HL-60 (cell line): ENCODE measurements at regions not wholly inside any gene's neighbourhood (a gene's known extent, or its start where the extent isn't known, plus 50 kb on each side); places are given as distances from the start of the nearest gene placed in this dataset.

Source experiments
- GABPA ChIP-seq: IDR thresholded peaks from 2 replicates; pipeline ENCODE4 v1.6.1; 2012; ENCODE audit warnings: low read depth
- POLR2AphosphoS5 ChIP-seq: IDR thresholded peaks from 2 replicates; pipeline ENCODE4 v1.6.1; 2012; ENCODE audit warnings: low read depth
- SPI1 ChIP-seq: IDR thresholded peaks from 2 replicates; pipeline ENCODE4 v1.6.1; 2012; ENCODE audit warnings: low read depth, mild to moderate bottlenecking, borderline replicate concordance
- TF ChIP-seq, protein P1 (sequence below): IDR thresholded peaks from one replicate; pipeline ENCODE4 v1.5.1; 2011; ENCODE audit warnings: low read length, control low read depth, inconsistent platforms; ENCODE audit not compliant: insufficient read depth
- TF ChIP-seq, protein P2 (sequence below): IDR thresholded peaks from 2 replicates; pipeline ENCODE4 v1.6.1; 2012; ENCODE audit warnings: low read depth; ENCODE audit not compliant: insufficient replicate concordance

DNA sequence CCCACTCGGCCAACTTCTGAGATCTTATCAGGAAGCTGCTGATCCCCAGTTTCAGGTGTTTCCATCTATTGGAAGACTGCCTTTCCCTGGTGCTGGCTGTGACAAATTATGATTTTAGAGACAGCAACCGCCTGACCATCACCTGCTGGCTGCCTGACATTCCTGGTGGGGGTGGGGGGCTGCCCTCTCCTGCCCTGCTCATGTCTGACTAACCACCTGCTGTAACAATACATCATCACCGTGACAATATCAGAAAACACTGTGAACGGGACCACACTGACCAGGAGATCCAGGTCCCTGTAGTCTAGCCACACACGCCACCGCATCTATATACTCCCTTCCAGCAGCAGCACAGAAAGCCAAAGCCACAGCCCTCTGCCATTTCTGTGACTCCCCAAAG is 537.5 kb downstream of the QKI start:
- TF ChIP-seq, protein P1, sequence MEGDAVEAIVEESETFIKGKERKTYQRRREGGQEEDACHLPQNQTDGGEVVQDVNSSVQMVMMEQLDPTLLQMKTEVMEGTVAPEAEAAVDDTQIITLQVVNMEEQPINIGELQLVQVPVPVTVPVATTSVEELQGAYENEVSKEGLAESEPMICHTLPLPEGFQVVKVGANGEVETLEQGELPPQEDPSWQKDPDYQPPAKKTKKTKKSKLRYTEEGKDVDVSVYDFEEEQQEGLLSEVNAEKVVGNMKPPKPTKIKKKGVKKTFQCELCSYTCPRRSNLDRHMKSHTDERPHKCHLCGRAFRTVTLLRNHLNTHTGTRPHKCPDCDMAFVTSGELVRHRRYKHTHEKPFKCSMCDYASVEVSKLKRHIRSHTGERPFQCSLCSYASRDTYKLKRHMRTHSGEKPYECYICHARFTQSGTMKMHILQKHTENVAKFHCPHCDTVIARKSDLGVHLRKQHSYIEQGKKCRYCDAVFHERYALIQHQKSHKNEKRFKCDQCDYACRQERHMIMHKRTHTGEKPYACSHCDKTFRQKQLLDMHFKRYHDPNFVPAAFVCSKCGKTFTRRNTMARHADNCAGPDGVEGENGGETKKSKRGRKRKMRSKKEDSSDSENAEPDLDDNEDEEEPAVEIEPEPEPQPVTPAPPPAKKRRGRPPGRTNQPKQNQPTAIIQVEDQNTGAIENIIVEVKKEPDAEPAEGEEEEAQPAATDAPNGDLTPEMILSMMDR, result no peak
- no peak for TF ChIP-seq GABPA
- TF ChIP-seq POLR2AphosphoS5, result no peak
- TF ChIP-seq, protein P2, sequence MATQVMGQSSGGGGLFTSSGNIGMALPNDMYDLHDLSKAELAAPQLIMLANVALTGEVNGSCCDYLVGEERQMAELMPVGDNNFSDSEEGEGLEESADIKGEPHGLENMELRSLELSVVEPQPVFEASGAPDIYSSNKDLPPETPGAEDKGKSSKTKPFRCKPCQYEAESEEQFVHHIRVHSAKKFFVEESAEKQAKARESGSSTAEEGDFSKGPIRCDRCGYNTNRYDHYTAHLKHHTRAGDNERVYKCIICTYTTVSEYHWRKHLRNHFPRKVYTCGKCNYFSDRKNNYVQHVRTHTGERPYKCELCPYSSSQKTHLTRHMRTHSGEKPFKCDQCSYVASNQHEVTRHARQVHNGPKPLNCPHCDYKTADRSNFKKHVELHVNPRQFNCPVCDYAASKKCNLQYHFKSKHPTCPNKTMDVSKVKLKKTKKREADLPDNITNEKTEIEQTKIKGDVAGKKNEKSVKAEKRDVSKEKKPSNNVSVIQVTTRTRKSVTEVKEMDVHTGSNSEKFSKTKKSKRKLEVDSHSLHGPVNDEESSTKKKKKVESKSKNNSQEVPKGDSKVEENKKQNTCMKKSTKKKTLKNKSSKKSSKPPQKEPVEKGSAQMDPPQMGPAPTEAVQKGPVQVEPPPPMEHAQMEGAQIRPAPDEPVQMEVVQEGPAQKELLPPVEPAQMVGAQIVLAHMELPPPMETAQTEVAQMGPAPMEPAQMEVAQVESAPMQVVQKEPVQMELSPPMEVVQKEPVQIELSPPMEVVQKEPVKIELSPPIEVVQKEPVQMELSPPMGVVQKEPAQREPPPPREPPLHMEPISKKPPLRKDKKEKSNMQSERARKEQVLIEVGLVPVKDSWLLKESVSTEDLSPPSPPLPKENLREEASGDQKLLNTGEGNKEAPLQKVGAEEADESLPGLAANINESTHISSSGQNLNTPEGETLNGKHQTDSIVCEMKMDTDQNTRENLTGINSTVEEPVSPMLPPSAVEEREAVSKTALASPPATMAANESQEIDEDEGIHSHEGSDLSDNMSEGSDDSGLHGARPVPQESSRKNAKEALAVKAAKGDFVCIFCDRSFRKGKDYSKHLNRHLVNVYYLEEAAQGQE, result no peak
- TF ChIP-seq SPI1, result no peak
